HG03045 (cell line): ENCODE measurements at regions not wholly inside any gene's neighbourhood (a gene's known extent, or its start where the extent isn't known, plus 50 kb on each side); places are given as distances from the start of the nearest gene placed in this dataset.
"Not testable (repeated sequence)": the region's sequence is repeated elsewhere in the genome, so short reads cannot be mapped to it uniquely, and the experiment has no call there.

Experiments used
- ATAC-seq: cut with Tn5 transposase; IDR thresholded peaks from one replicate; pipeline ENCODE4 v1.9.1; 2021; ENCODE audit warnings: mild to moderate bottlenecking, moderate library complexity; ENCODE audit not compliant: unreplicated experiment

GRCh38 chr7:112938863-112939573, 147.6 kb downstream of the GPR85 start:
- peak; percentile 12 for ATAC-seq

- no peak for ATAC-seq
Observed at GRCh38 chr7:112937651-112938415, 147.6 kb upstream of the TMEM168 start.

- ATAC-seq: no peak
Observed at GRCh38 chr7:112933598-112933997, 143.4 kb upstream of the TMEM168 start.

GRCh38 chr7:112930787-112931186, 140.6 kb upstream of the TMEM168 start:
- no peak for ATAC-seq

GRCh38 chr7:112929421-112929820, 139.2 kb upstream of the TMEM168 start:
- no peak for ATAC-seq

- no peak for ATAC-seq
Observed at GRCh38 chr7:112926018-112926417, 135.8 kb upstream of the TMEM168 start.

GRCh38 chr7:112922546-112922945, 132.4 kb upstream of the TMEM168 start:
- not testable (repeated sequence) for ATAC-seq

- not testable (repeated sequence) for ATAC-seq
Observed at GRCh38 chr7:112916431-112916830, 126.2 kb upstream of the TMEM168 start.

- ATAC-seq: no peak
Observed at GRCh38 chr7:112908086-112908485, 117.9 kb upstream of the TMEM168 start.

GRCh38 chr7:112907658-112908057, 117.5 kb upstream of the TMEM168 start:
- ATAC-seq: no peak

GRCh38 chr7:112905950-112906349, 115.8 kb upstream of the TMEM168 start:
- no peak for ATAC-seq

GRCh38 chr7:112905413-112905812, 115.2 kb upstream of the TMEM168 start:
- no peak for ATAC-seq

GRCh38 chr7:112898432-112899290, 108.5 kb upstream of the TMEM168 start:
- ATAC-seq: peak; percentile 73

GRCh38 chr7:112897839-112898431, 107.7 kb upstream of the TMEM168 start:
- no peak for ATAC-seq

GRCh38 chr7:112896026-112896601, 105.9 kb upstream of the TMEM168 start:
- ATAC-seq: no peak

- ATAC-seq: no peak
Observed at GRCh38 chr7:112892263-112892662, 102.1 kb upstream of the TMEM168 start.

- ATAC-seq: no peak
Observed at GRCh38 chr7:112891698-112892097, 101.5 kb upstream of the TMEM168 start.

- no peak for ATAC-seq
Observed at GRCh38 chr7:112889834-112890438, 99.7 kb upstream of the TMEM168 start.

- ATAC-seq: no peak
Observed at GRCh38 chr7:112889268-112889667, 99.1 kb upstream of the TMEM168 start.

- no peak for ATAC-seq
Observed at GRCh38 chr7:112888781-112889180, 98.6 kb upstream of the TMEM168 start.
